GDM1 (cell line): ENCODE measurements at regions not wholly inside any gene's neighbourhood (a gene's known extent, or its start where the extent isn't known, plus 50 kb on each side); places are given as distances from the start of the nearest gene placed in this dataset.

Experiments used
- DNase-seq: peaks from one replicate; lab custom pipeline; 2025; lab: John Stamatoyannopoulos, UW

- no peak for DNase-seq
Observed at GRCh38 chr13:73251626-73252265, 192.9 kb downstream of the KLF5 start.

GRCh38 chr13:73250061-73250460 is 191.3 kb downstream of the KLF5 start:
- DNase-seq = no peak

GRCh38 chr13:73248711-73249580 is 190.1 kb downstream of the KLF5 start:
- DNase-seq = no peak

- no peak for DNase-seq
Observed at GRCh38 chr13:73248154-73248553, 189.3 kb downstream of the KLF5 start.

- no peak for DNase-seq
Observed at GRCh38 chr13:73245246-73245645, 186.4 kb downstream of the KLF5 start.

- no peak for DNase-seq
Observed at GRCh38 chr13:73244467-73244866, 185.7 kb downstream of the KLF5 start.

- no peak for DNase-seq
Observed at GRCh38 chr13:73242515-73243015, 183.8 kb downstream of the KLF5 start.

GRCh38 chr13:73240193-73240592 is 181.4 kb downstream of the KLF5 start:
- DNase-seq = no peak

- no peak for DNase-seq
Observed at GRCh38 chr13:73235385-73235784, 176.6 kb downstream of the KLF5 start.

- DNase-seq = no peak
Observed at GRCh38 chr13:73231471-73231870, 172.7 kb downstream of the KLF5 start.

GRCh38 chr13:73230716-73231115 is 171.9 kb downstream of the KLF5 start:
- no peak for DNase-seq

GRCh38 chr13:73228546-73228945 is 169.7 kb downstream of the KLF5 start:
- DNase-seq = no peak

- no peak for DNase-seq
Observed at GRCh38 chr13:73225990-73226389, 167.2 kb downstream of the KLF5 start.

- DNase-seq = no peak
Observed at GRCh38 chr13:73224703-73225102, 165.9 kb downstream of the KLF5 start.

GRCh38 chr13:73223372-73223781 is 164.6 kb downstream of the KLF5 start:
- no peak for DNase-seq

GRCh38 chr13:73222627-73223305 is 164.0 kb downstream of the KLF5 start:
- DNase-seq = no peak

GRCh38 chr13:73220966-73221720 is 162.3 kb downstream of the KLF5 start:
- DNase-seq = no peak

- no peak for DNase-seq
Observed at GRCh38 chr13:73218181-73218580, 159.4 kb downstream of the KLF5 start.

- DNase-seq = no peak
Observed at GRCh38 chr13:73216381-73216831, 157.6 kb downstream of the KLF5 start.

- no peak for DNase-seq
Observed at GRCh38 chr13:73215823-73216222, 157.0 kb downstream of the KLF5 start.

GRCh38 chr13:73212482-73212881 is 153.7 kb downstream of the KLF5 start:
- DNase-seq = no peak
